HG03097 (cell line): ENCODE measurements at regions not wholly inside any gene's neighbourhood (a gene's known extent, or its start where the extent isn't known, plus 50 kb on each side); places are given as distances from the start of the nearest gene placed in this dataset.
"Not testable (repeated sequence)": the region's sequence is repeated elsewhere in the genome, so short reads cannot be mapped to it uniquely, and the experiment has no call there.

Experiments
- ATAC-seq: cut with Tn5 transposase; IDR thresholded peaks from one replicate; pipeline ENCODE4 v1.9.1; 2021; ENCODE audit not compliant: unreplicated experiment, low FRiP score

DNA sequence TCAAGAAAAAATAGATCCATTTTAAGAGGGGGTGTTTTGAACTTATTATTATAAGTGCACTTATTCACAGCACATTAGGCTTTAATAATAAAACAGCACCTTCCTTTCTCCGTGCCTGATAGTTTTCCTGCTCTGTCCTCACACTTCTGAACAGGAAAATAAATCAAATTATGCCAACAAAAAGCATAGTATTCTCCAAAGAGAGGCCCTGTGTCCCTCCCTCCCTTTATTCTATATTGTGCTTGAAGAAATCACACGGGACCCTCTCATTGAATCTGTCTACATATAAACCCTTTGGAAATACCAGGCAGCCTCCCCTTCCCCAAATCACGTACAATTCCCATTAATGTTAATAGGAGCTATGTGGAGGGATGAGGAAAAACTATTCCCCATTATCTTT, 462.9 kb upstream of the NRSN1 start:
- ATAC-seq, result no peak

DNA sequence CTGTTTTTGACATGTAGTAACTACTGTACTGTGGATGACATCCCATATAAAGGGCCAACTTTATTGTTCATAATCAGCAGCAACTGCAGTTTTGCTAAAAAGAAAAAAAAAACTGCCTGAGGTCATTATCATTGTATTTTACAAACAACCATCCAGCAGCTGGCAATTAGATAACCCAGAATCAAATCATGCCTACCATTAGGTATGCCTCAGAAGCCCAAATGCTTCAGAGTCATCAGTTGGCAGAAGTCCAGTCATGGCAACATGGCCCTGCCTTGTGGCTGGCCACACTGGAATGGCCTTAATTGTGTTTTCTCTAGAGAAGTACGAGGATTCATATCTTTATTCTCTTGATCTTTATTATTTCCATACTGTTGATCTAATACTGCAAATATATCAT, 462.4 kb upstream of the NRSN1 start:
- no peak for ATAC-seq

DNA sequence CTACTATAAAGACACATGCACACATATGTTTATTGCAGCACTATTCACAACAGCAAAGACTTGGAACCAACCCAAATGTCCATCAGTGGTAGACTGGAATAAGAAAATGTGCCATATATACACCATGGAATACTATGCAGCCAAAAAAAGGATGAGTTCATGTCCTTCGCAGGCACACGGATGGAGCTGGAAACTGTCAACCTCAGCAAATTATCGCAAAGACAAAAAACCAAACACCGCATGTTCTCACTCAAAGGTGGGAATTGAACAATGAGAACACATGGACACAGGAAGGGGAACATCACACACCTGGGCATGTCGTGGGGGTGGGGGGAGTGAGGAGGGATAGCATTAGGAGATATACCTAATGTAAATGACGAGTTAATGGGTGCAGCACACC, 460.1 kb upstream of the NRSN1 start:
- ATAC-seq, result not testable (repeated sequence)

DNA sequence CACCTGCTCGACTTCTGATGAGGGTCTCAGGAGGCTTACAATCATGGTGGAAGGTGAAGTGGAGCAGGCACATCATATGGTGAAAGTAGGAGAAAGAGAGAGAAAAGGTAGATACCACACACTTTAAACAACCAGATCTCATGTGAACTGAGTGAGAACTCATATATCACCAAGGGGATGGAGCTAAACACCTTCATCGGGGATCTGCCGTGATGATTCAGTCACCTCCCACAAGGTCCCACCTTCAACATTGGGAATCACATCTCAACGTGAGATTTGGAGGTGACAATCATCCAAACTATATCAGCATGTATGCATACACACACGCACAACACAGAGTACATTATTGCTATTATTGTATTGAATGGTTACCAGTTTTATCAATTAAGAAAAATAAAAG, 453.3 kb upstream of the NRSN1 start:
- no peak for ATAC-seq

DNA sequence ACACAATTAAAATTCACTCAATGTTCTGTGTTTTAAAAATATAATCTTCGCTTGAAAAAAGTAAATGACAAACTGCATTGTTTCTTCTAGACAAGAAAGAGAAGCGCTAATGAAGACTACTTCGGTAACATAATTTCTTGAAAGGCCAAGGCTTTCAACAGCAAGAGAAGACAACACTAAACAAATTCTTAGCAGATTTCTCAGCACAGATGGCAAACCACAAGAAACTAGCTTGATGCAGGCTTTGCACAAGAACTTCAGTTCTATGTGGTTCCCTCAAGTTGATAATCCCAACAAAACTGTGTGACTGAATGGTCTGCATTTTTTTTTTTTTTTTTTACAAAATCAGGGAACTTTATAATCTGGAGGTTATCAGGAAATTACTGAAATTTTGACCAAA, 447.4 kb upstream of the NRSN1 start:
- no peak for ATAC-seq

DNA sequence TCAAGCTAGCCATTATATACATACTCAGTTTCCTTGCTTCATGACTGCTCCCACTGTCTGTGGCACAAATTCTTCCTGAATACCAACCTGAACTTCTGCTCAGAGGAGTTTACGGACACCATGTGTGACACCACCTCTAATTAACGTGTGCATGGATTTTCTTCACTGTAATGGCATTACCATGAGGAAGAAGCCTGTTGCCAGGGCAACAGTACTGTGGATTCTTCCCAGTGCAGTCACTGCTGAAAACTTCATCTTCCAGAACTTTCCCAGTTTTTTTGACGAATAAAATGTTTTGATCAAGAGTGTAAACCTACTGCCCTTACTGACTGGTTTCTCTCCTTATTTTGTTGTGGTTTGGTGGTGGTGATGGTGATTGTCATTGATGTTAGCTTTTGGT, 444.3 kb upstream of the NRSN1 start:
- no peak for ATAC-seq

DNA sequence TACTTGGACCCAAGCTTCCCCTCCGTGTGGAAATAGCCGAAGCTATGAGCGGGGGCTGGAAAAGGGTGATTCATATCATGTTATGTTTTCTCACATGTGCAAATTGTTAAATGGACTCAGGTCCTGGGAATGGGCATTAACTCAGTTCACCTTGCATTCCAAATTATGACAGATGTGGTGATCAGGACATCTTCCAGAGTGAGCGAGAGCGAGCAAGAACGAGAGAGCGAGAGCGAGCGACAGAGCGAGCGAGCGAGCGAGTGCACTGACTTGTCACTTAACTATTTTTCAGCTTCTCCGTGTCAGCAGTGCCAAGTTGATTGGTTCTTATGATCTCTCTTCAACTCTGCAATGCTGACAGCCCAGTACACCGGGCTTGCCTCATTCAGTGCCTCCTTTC, 437.4 kb upstream of the NRSN1 start:
- ATAC-seq, result no peak

DNA sequence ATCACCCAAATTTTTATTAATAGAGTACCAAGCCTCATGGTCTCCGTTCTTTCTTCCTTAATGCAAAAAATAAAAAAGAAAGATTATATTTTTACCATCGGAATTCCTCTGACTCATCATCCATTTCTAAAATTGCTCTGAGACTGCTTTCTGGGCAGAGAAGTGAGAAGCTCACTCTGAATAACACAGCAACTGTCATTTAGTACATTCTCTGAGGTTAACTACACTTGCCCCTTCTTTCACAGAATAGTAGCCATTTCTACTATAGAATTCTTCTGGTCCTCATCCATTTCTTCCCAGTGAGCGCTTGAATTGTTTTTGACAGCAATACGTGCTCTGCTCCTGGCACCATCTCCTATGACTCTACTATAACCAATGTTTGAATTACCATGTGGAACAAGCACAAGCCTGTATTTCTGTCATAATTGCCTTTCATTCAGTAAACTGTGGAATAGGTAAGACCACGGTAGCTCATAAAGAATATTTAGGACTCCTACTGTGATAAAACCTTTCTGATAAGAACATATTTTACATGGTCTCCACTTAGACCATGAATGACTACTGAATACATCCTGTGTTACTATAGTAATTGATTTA, 435.5 kb upstream of the NRSN1 start:
- no peak for ATAC-seq

DNA sequence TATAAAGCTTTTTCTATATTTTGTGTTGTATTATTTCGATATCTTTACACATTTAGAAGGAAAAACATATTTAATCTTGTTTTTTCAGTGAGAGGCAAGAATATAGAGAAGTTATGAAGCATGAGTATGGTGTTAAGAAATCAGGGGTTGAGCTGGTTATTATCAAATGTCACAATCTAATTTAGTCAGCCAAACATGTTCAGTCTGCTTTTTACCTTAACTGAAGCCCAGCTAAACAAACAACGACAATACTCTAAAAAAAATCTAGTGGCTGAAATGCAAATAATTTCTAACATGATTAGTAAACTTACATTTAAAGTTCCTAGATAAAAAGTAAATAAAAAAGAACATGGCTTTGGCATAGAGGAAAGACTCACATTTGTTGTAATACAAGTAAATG, 433.8 kb upstream of the NRSN1 start:
- no peak for ATAC-seq

DNA sequence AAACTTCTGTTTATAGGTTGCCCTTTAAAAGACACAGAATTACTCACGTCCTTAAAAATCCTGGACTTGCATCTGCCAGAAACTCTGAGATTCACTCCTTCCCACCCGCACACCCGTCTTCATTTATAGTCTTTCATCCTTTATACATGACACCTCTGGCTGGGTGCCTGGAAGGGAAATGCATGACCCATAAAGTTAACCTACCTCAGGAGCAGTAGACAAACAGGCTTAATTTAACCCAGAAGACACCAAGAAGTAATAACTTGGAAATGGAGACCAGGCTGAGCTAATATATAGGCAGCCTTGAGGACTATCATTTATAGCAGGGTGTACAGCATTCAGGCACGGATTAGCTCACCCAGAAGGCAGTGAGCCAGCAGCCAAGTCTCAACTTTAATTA, 429.0 kb upstream of the NRSN1 start:
- no peak for ATAC-seq

DNA sequence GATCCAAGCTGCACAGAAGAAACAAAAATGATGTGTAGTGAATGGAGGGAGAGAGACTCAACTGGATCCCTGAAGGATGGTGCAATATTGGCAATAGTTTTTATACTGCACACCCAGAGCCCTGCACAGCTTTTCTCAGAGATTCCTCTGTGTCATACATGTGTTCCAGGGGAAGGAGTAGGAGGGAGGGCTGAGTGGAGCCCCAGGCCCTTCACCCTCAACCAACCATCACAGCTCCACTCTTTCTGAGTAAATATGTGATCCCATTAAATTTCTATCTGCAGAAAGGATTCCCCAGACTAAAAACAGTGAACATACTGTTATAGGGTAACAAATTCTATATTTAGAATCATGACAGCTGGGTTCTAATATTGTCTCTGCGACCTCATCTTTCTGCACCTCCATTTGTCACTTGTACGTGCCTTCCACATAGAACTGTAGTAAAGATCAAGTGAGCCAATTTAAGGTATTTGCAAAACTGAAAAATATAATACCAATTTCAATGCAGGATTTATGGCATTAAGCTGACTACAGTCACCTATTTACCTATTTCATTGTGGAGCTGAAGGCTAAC, 421.4 kb upstream of the NRSN1 start:
- no peak for ATAC-seq

DNA sequence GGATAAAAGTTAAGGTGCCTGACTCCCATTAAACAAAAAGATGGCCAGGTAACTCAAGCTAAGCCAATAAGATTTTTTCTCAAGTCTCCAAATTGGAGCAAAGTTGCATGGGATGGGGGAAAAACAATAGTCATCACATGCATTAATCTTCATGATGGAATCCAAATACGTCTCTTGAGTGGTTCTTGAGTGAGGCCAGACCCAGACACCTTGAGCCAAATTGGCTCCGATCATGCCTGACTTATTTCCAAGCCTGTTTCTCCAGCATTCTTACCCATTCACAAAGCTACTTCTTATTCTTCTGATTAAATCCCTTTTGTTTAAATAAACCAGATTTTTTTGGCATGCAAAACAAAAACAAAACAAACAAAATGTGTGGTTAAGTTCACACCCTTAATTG, 420.3 kb upstream of the NRSN1 start:
- ATAC-seq, result no peak

DNA sequence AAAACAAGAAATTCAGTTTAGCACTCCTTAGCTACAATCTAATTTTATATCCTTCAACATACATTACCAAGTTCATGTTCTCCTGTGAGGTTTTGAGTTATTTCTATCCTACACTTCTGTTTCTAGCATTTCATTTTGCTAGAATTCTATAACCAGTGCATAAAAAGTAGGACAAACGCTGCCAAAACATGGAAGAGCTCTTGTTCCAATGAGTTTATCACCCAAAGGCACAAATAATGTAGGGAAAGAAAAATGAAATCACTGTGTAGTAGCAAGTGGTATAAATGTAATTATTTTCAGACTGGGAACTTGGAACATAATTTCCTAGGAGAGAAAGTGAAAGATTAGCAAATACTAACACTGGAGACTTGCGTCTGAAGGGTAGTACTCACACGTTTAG, 413.3 kb upstream of the NRSN1 start:
- no peak for ATAC-seq

DNA sequence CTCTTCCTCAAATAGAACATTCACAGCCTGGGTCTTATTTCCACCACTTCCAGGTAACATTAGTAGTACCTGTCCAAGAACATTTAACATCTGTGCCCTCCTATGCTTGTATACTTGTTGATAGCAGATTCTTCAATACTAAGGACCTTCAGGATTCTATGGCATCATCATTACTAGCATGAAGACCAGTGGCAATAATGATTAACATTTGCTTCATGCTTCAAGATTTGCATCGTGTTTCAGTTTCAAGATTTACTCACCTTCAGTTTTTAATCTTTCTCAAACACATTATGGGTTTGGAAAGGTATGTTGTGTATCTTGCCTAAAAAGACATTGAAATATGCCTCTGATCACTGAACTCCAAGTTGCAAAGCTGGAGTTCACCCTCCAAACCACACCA, 412.8 kb upstream of the NRSN1 start:
- ATAC-seq, result peak; percentile 92

DNA sequence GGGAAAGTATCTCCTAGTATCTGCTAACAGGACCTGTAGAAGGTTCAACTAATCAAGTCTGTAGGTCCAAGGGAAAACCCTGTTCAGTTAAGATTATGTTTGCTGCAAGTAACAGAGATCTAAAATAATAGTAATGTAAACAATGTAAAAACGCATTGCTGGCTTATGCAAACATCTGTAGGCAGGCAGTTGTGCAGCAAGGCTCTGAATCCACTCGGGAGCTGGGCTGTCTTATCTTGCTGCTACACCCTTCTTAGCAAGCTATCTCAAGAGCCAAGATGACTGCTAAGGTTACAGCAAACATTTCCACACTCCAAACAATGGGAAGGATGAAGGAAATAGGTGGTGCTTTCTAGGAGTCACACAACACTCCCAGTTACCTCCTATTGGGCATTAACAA, 397.3 kb upstream of the NRSN1 start:
- ATAC-seq, result no peak

DNA sequence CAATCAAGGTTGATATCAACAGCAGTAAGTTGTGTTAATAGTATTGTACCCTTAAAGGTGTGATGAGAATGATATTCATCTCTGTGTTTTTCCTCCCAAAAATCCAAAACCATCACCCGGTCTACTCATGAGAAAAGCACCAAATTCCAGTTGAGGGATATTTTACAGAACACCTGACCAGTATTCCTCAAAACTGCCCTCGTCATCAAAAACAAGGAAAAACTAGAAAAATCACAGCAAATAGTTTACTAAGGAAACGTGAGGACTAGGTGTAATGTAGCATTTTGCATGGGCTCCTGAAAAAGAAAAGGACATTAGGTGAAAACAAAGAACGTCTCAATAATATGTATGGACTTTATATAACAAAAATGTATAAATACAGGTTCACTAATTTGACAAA, 394.4 kb upstream of the NRSN1 start:
- ATAC-seq, result no peak

DNA sequence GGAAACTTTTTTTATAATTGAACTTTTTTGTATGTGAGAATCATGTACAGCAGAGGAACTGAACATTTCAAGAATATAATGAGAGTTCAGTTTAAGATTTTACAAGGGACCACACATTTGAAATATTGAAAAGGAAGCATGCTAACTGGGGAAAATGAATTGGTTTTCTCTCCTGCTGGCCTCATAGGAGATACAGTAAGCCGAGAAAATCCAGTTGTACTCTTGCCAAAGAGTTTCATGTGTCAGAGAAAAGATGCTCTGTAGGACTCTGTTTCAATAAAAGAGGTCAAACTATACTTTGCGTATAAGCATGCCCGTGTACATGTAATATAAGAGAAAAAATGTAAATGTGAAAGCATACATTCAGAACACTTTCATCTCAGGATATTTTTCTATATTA, 393.5 kb upstream of the NRSN1 start:
- no peak for ATAC-seq

DNA sequence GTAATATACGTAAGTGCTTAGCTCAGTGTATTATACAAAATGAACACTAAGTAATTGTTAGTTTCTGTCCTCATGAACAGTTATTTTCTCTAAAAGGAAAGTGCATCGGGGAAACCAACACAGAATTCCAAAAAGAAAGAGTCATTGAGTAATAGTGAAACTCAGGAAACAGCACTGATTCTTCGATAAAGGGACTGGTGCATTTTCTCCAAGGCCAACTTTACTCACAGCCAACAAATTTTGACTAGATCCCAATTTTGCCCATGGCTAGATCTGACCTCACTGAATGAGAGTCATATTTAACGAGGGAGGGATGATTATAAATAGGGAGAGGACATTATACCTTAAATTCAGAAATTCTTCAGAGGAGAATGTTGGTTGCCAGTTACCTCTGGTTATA, 390.9 kb upstream of the NRSN1 start:
- ATAC-seq, result no peak

DNA sequence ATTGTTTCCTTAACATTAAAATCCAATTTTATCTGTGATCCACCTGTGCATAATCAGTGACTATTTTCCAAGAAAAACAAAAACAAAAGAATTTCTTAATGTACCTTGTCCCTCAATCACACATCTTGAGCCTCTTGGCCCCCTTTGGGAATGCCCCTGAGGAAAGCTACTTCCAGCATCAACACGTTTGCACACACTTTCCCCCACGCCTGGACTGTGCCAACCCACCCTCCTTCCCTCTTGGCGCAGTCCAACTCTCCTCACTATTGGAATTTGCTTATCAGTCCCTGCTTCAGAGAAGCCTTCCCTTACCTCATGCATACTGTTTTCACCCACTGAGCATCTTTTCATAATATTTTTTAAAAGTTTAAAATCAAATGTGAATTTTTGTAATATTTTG, 389.4 kb upstream of the NRSN1 start:
- ATAC-seq, result no peak

DNA sequence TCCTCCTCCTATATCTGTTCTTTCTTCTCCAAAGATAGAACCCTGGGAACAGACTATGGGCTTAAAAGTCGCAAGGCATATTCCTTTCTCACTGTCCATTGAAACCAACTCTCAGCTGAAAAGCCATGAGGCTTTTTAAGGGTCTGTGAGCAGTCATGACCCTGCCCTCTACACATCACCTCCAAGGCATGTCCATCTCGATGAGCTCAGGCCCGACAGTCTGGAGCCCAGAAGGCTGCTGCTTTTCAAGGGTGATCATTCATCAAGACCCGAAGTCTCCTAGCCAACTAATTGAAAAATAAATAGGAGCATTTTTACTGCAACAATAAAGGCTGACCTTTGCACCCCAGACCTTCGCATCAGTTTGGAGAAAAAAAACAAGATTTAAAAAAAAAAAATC, 378.8 kb upstream of the NRSN1 start:
- ATAC-seq, result no peak

DNA sequence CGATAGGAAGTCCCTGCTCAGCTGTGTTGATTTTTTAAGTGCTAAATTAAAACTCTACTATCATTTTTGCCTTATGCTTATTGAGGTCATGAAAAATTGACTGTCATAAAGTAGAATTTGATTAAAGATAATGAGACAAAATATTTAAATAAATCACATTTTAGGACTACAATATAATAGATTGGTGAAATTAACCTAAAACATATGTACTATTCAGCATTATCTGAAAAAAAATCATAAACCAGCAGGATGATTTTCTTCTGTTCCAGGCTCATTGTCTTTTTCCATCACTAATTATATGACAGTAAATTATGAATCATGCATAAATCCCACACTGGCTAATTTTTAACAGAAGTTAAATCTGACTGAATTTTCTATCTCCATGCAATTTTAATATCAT, 373.6 kb upstream of the NRSN1 start:
- no peak for ATAC-seq

DNA sequence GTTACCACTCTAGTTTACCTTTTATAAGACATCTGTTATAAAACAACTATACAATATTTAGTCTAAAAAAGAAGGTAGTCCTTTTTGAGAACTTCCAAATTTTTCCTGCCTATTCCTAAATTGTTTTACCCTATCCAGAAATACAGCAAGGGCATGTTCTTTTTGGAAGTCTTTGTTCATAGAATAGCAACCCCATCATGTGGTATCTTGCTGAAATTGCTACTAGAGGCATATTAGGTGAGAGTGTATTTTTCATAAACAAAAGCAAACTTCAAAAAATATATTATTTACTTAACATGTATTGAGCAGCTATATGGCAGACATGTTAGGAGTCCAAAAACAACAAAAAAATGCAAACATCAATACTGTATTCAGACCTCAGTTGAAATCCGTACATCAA, 371.8 kb upstream of the NRSN1 start:
- ATAC-seq, result no peak

DNA sequence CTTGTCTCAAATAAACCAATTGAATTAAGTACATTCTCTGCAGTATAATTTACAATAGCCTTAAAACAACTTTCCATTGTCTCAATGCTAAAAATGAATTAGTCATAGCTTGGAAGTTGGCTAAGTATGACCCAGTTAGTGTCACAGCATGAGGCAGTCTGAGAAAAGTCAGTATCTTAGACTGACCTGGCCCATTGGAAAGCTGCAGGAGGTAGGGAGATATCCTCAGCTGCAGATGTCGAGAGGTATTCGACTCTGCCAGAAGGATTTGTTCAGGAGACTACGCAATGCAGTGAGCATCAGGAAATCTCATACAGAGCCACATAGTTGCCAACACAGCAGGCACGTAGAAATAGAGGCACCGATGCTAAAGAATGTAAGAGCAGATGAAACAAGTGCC, 350.9 kb upstream of the NRSN1 start:
- no peak for ATAC-seq
